ENCODE measurements at regions not wholly inside any gene's neighbourhood (a gene's known extent, or its start where the extent isn't known, plus 50 kb on each side); places are given as distances from the start of the nearest gene placed in this dataset.
A peak's percentile ranks its signal among the peaks of the same experiment; 100 is the strongest.
"Not testable (repeated sequence)": the region's sequence is repeated elsewhere in the genome, so short reads cannot be mapped to it uniquely, and the experiment has no call there.

DNA sequence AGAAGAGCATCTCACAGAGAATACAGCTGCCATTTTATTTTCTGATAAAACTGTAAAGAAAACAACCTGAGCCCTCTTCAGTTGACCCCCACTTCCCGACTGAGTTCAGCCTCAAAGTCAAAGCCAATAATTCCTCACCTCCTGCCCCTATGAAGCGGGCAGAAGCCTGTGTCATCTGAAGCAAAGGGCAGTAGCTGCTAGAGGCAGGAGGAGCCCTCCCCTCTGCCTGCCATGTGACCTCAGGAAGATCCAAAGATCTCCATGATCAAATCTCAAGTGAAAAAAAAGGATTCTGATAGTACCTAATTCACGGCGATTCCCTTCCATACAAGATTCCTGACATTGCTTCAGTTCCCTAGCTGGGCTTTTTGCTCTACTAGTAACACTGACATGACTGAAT, 223.1 kb upstream of the CAND1 start:
- DNase-seq (ENCODE audit: low spot score) (no peak), ATAC-seq (peak; percentile 62)
- TF ChIP-seq SOX15 (CRISPR knock-in tag; IDR thresholded peaks at IDR 0.05) (no peak), USF2 (CRISPR knock-in tag; IDR thresholded peaks at IDR 0.05) (peak; percentile 63), USF1 (CRISPR knock-in tag; IDR thresholded peaks at IDR 0.05) (peak; percentile 35; the same call in 1 of the 2 replicates)
- Mint-ChIP-seq H3K4me1 (peaks cover 38% of the 10 kb centered on the region), H3K27me3 (ENCODE audit: low read depth) (no peaks in the 10 kb centered on the region), H3K9me3 (no peaks in the 10 kb centered on the region), H3K36me3 (no peaks in the 10 kb centered on the region), H3K4me3 (no peak overlapping the region), H3K27ac (no peak overlapping the region)
- POLR2A ChIA-PET, result no interaction called here
- CTCF ChIA-PET, result interaction anchor here (1.3 kb wide), 1 partner anchor 24 kb away, joined by 3 read pairs; no protein-coding TSS in a partner anchor

DNA sequence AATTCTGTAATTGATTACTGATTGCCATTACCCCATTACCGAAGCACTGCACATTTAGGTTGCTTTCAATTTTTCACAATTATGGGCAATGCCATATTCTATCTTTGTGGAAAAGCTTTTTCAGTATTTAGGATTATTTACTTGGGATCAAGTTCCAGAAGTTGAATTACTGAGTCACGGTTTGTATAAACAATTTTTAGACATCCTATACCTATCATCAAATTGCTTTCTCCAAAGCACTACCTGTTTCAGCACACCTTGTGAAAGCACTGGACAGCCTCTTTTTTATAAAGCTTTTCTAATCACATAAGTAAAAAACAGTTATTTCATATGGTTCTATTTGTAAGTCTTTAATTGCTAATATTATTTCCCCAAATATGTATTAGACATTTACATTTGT, 221.5 kb upstream of the CAND1 start:
- POLR2A ChIA-PET, result no interaction called here
- peaks cover 38% of the 10 kb centered on the region for H3K4me1 Mint-ChIP-seq
- no peak for ATAC-seq

GRCh38 chr12:67048371-67048770, 220.8 kb upstream of the CAND1 start:
- Mint-ChIP-seq H3K9me3 (no peaks in the 10 kb centered on the region), H3K4me3 (no peak overlapping the region), H3K4me1 (peaks cover 30% of the 10 kb centered on the region), H3K27ac (no peak overlapping the region), H3K27me3 (ENCODE audit: low read depth) (no peaks in the 10 kb centered on the region), H3K36me3 (no peaks in the 10 kb centered on the region)
- DNase-seq (ENCODE audit: low spot score) (no peak), ATAC-seq (no peak)
- POLR2A ChIA-PET, result no interaction called here
- no peak for TF ChIP-seq PRRX2 (CRISPR knock-in tag; IDR thresholded peaks at IDR 0.05)
- CTCF ChIA-PET, result no interaction called here

More for the DNA sequence above, 221.5 kb upstream of the CAND1 start:
- CTCF ChIA-PET, result no interaction called here
- no peak for DNase-seq (ENCODE audit: low spot score)
- no peaks in the 10 kb centered on the region for H3K27me3 Mint-ChIP-seq (ENCODE audit: low read depth)
- H3K27ac Mint-ChIP-seq, result no peak overlapping the region
- TF ChIP-seq SMAD4 (CRISPR knock-in tag; IDR thresholded peaks at IDR 0.05) (no peak), GRHL2 (CRISPR knock-in tag; IDR thresholded peaks at IDR 0.05; ENCODE audit: insufficient replicate concordance, severe bottlenecking) (no peak), ZNF263 (CRISPR knock-in tag; IDR thresholded peaks at IDR 0.05; ENCODE audit: low read depth) (no peak), ATF1 (CRISPR knock-in tag; IDR thresholded peaks at IDR 0.05) (no peak), ZNF232 (CRISPR knock-in tag; IDR thresholded peaks at IDR 0.05) (no peak), CTCF (IDR thresholded peaks at IDR 0.05) (no peak)
- TF ChIP-seq, protein P1, sequence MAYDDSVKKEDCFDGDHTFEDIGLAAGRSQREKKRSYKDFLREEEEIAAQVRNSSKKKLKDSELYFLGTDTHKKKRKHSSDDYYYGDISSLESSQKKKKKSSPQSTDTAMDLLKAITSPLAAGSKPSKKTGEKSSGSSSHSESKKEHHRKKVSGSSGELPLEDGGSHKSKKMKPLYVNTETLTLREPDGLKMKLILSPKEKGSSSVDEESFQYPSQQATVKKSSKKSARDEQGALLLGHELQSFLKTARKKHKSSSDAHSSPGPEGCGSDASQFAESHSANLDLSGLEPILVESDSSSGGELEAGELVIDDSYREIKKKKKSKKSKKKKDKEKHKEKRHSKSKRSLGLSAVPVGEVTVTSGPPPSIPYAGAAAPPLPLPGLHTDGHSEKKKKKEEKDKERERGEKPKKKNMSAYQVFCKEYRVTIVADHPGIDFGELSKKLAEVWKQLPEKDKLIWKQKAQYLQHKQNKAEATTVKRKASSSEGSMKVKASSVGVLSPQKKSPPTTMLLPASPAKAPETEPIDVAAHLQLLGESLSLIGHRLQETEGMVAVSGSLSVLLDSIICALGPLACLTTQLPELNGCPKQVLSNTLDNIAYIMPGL (CRISPR knock-in tag; IDR thresholded peaks at IDR 0.05), result no peak
- TF ChIP-seq, protein P2, sequence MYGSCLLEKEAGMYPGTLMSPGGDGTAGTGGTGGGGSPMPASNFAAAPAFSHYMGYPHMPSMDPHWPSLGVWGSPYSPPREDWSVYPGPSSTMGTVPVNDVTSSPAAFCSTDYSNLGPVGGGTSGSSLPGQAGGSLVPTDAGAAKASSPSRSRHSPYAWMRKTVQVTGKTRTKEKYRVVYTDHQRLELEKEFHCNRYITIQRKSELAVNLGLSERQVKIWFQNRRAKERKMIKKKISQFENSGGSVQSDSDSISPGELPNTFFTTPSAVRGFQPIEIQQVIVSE (CRISPR knock-in tag; IDR thresholded peaks at IDR 0.05; ENCODE audit: borderline replicate concordance), result no peak
- TF ChIP-seq, protein P3, sequence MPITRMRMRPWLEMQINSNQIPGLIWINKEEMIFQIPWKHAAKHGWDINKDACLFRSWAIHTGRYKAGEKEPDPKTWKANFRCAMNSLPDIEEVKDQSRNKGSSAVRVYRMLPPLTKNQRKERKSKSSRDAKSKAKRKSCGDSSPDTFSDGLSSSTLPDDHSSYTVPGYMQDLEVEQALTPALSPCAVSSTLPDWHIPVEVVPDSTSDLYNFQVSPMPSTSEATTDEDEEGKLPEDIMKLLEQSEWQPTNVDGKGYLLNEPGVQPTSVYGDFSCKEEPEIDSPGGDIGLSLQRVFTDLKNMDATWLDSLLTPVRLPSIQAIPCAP (CRISPR knock-in tag; IDR thresholded peaks at IDR 0.05), result no peak
- no peak overlapping the region for H3K4me3 Mint-ChIP-seq
- H3K9me3 Mint-ChIP-seq, result no peaks in the 10 kb centered on the region
- H3K36me3 Mint-ChIP-seq, result no peaks in the 10 kb centered on the region

- CTCF ChIA-PET; ATAC-seq; H3K4me3 Mint-ChIP-seq; H3K27ac Mint-ChIP-seq; H3K36me3 Mint-ChIP-seq; POLR2A ChIA-PET; DNase-seq (ENCODE audit: low spot score); H3K9me3 Mint-ChIP-seq; H3K27me3 Mint-ChIP-seq (ENCODE audit: low read depth): not testable (repeated sequence)
- H3K4me1 Mint-ChIP-seq, result peaks cover 23% of the 10 kb centered on the region
These were observed 220.0 kb upstream of the CAND1 start for GRCh38 chr12:67049199-67049598.
